ENCODE measurements at regions not wholly inside any gene's neighbourhood (a gene's known extent, or its start where the extent isn't known, plus 50 kb on each side); places are given as distances from the start of the nearest gene placed in this dataset.

GRCh38 chr12:75713434-75713833 is 202.0 kb upstream of the KRR1 start:
- FAIRE-seq, result no peak

GRCh38 chr12:75712223-75712622 is 200.8 kb upstream of the KRR1 start:
- no peak for FAIRE-seq

More at GRCh38 chr12:75713434-75713833, 202.0 kb upstream of the KRR1 start:
- no peak for DNase-seq (ENCODE audit: insufficient read length, low spot score)

GRCh38 chr12:75711271-75711670 is 199.9 kb upstream of the KRR1 start:
- FAIRE-seq (no peak), DNase-seq (ENCODE audit: insufficient read length, low spot score) (no peak)

More at GRCh38 chr12:75712223-75712622, 200.8 kb upstream of the KRR1 start:
- DNase-seq (ENCODE audit: insufficient read length, low spot score), result no peak

GRCh38 chr12:75710361-75711069 is 199.1 kb upstream of the KRR1 start:
- no peak for FAIRE-seq

GRCh38 chr12:75709503-75709902 is 198.1 kb upstream of the KRR1 start:
- no peak for FAIRE-seq
- no peak for DNase-seq (ENCODE audit: insufficient read length, low spot score)

More at GRCh38 chr12:75710361-75711069, 199.1 kb upstream of the KRR1 start:
- DNase-seq (ENCODE audit: insufficient read length, low spot score), result no peak

- FAIRE-seq, result no peak
Observed at GRCh38 chr12:75708802-75709201, 197.4 kb upstream of the KRR1 start.

GRCh38 chr12:75707983-75708382 is 196.6 kb upstream of the KRR1 start:
- DNase-seq (ENCODE audit: insufficient read length, low spot score) (no peak), FAIRE-seq (no peak)

More at GRCh38 chr12:75708802-75709201, 197.4 kb upstream of the KRR1 start:
- no peak for DNase-seq (ENCODE audit: insufficient read length, low spot score)

GRCh38 chr12:75706786-75707605 is 195.6 kb upstream of the KRR1 start:
- DNase-seq (ENCODE audit: insufficient read length, low spot score), result no peak
- FAIRE-seq, result no peak

GRCh38 chr12:75705749-75706711 is 194.6 kb upstream of the KRR1 start:
- no peak for DNase-seq (ENCODE audit: insufficient read length, low spot score)
- no peak for FAIRE-seq

- DNase-seq (ENCODE audit: insufficient read length, low spot score), result no peak
- FAIRE-seq, result no peak
Observed at GRCh38 chr12:75704664-75705063, 193.3 kb upstream of the KRR1 start.

GRCh38 chr12:75704208-75704607 is 192.8 kb upstream of the KRR1 start:
- no peak for DNase-seq (ENCODE audit: insufficient read length, low spot score)
- no peak for FAIRE-seq

GRCh38 chr12:75703131-75703530 is 191.7 kb upstream of the KRR1 start:
- DNase-seq (ENCODE audit: insufficient read length, low spot score) (no peak), FAIRE-seq (no peak)

- no peak for DNase-seq (ENCODE audit: insufficient read length, low spot score)
- no peak for FAIRE-seq
Observed at GRCh38 chr12:75702477-75703093, 191.2 kb upstream of the KRR1 start.

- no peak for DNase-seq (ENCODE audit: insufficient read length, low spot score)
- FAIRE-seq, result no peak
Observed at GRCh38 chr12:75701859-75702258, 190.4 kb upstream of the KRR1 start.

- FAIRE-seq, result no peak
- DNase-seq (ENCODE audit: insufficient read length, low spot score), result no peak
Observed at GRCh38 chr12:75699728-75700496, 188.5 kb upstream of the KRR1 start.

GRCh38 chr12:75699251-75699650 is 187.8 kb upstream of the KRR1 start:
- FAIRE-seq, result no peak
- no peak for DNase-seq (ENCODE audit: insufficient read length, low spot score)

- FAIRE-seq (no peak), DNase-seq (ENCODE audit: insufficient read length, low spot score) (no peak)
Observed at GRCh38 chr12:75698052-75698451, 186.6 kb upstream of the KRR1 start.

GRCh38 chr12:75695926-75696325 is 184.5 kb upstream of the KRR1 start:
- DNase-seq (ENCODE audit: insufficient read length, low spot score) (no peak), FAIRE-seq (no peak)

GRCh38 chr12:75694534-75695268 is 183.3 kb upstream of the KRR1 start:
- DNase-seq (ENCODE audit: insufficient read length, low spot score) (no peak), FAIRE-seq (no peak)
